ENCODE measurements at regions not wholly inside any gene's neighbourhood (a gene's known extent, or its start where the extent isn't known, plus 50 kb on each side); places are given as distances from the start of the nearest gene placed in this dataset.

GRCh38 chr6:8219352-8219943 lies 117.1 kb upstream of the EEF1E1 start:
- no peak overlapping the region for H3K27ac ChIP-seq (ENCODE audit: low read depth, low read length, severe bottlenecking)
- H3K9me3 ChIP-seq (ENCODE audit: control insufficient read depth, low read length), result no peaks in the 10 kb centered on the region
- peaks cover 9% of the 10 kb centered on the region for H3K4me1 ChIP-seq (ENCODE audit: control insufficient read depth, insufficient read depth, low read length, poor library complexity, severe bottlenecking)
- WGBS, 2 experiments (ENCODE audit: insufficient coverage in 2 of 2), result no CpG with 5 or more reads among the region's 3 CpGs
- H3K36me3 ChIP-seq (ENCODE audit: control insufficient read depth, insufficient read depth, low read length), result no peaks in the 10 kb centered on the region
- H3K4me3 ChIP-seq (ENCODE audit: extremely low read depth, insufficient read depth, low read length, poor library complexity, severe bottlenecking), result no peak overlapping the region

DNA sequence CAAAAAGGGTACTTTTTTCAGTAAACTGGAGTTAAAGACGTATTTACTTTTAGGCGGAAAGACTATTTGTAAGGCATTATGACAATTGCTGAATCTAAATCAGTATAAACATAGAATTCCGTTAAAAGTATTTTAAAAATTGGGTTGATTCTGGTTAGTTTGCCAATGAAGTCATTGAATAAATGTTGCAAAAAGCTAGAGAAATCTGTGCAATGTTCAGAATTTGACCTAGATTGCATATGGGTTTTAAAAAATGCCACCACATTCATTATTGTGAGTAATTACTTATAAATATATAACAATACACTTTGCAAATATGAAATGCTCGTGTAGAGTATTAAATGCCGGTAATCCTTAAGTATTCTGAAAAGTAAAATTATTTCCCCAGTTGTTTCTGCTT lies 116.5 kb upstream of the EEF1E1 start:
- Histone ChIP-seq H3K36me3 (ENCODE audit: control insufficient read depth, insufficient read depth, low read length) (no peaks in the 10 kb centered on the region), H3K9me3 (ENCODE audit: control insufficient read depth, low read length) (no peaks in the 10 kb centered on the region), H3K27ac (ENCODE audit: low read depth, low read length, severe bottlenecking) (no peak overlapping the region), H3K4me3 (ENCODE audit: extremely low read depth, insufficient read depth, low read length, poor library complexity, severe bottlenecking) (no peak overlapping the region), H3K4me1 (ENCODE audit: control insufficient read depth, insufficient read depth, low read length, poor library complexity, severe bottlenecking) (peaks cover 9% of the 10 kb centered on the region)
- 100% methylated on average over 2 of the region's 5 CpGs; no CpG with 5 or more reads in 1 of the 2 experiments for WGBS, 2 experiments (ENCODE audit: insufficient coverage in 2 of 2)

GRCh38 chr6:8215631-8216030 lies 113.3 kb upstream of the EEF1E1 start:
- WGBS, 2 experiments (ENCODE audit: insufficient coverage in 2 of 2), result 83 to 96% methylated on average over 4 to 6 of the region's 6 CpGs
- H3K9me3 ChIP-seq (ENCODE audit: control insufficient read depth, low read length), result no peaks in the 10 kb centered on the region
- peaks cover 9% of the 10 kb centered on the region for H3K4me1 ChIP-seq (ENCODE audit: control insufficient read depth, insufficient read depth, low read length, poor library complexity, severe bottlenecking)
- no peak overlapping the region for H3K4me3 ChIP-seq (ENCODE audit: extremely low read depth, insufficient read depth, low read length, poor library complexity, severe bottlenecking)
- no peaks in the 10 kb centered on the region for H3K36me3 ChIP-seq (ENCODE audit: control insufficient read depth, insufficient read depth, low read length)
- no peak overlapping the region for H3K27ac ChIP-seq (ENCODE audit: low read depth, low read length, severe bottlenecking)

DNA sequence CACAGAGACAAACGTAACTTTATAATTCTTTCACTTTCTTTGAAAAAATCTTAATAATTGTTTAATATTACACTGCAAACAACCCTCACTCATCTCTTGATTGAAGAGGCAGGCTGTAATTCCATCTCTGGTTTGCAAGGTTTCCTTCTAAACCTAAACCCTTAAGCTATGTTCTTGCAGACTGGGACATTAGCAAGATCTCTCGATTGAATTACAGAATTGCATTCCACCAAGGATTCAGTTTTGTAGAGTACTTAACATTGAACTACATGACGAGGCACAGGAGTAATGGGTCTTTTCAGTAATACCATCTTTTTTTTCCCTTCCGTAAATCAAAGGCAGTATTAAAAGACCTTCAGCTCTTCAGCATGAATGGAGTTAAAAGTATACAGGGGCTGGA lies 111.6 kb upstream of the EEF1E1 start:
- WGBS, 2 experiments (ENCODE audit: insufficient coverage in 2 of 2), result 83 to 100% methylated on average over 1 of the region's 4 CpGs
- no peaks in the 10 kb centered on the region for H3K9me3 ChIP-seq (ENCODE audit: control insufficient read depth, low read length)
- no peaks in the 10 kb centered on the region for H3K36me3 ChIP-seq (ENCODE audit: control insufficient read depth, insufficient read depth, low read length)
- peaks cover 8% of the 10 kb centered on the region for H3K4me1 ChIP-seq (ENCODE audit: control insufficient read depth, insufficient read depth, low read length, poor library complexity, severe bottlenecking)
- no peak overlapping the region for H3K27ac ChIP-seq (ENCODE audit: low read depth, low read length, severe bottlenecking)
- H3K4me3 ChIP-seq (ENCODE audit: extremely low read depth, insufficient read depth, low read length, poor library complexity, severe bottlenecking), result no peak overlapping the region

DNA sequence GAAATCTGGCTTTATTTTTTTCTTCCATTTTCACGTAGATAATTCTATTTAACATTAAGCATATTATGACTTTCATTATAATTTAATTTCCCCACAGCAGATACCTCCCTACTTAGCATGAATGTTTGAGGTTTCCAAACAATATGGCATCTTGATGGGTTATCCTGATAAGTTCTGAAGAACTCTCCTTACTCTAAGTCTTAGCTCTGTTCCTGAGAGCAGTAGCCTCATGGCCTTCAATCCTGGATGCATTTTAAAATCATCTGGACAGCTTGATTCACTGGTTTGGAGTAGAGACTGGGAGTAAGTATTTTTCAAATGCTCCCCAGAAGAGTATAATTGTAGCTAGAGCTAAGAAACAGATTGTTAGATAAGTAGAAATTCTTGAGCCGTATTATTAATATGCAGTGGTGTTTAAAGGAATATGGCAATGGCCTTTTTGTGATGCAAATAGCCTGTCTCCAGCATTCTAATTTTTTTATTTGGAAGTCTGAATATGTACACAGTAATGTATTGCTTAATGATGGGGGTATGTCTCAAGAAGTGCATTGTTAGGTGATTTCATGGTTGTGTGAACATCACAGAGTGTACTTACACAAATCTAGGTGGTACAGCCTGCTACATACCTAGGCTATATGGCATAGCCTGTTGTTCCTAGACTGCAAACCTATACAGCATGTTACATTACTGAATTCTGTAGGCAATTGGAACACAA lies 110.5 kb upstream of the EEF1E1 start:
- 83 to 100% methylated on average over 1 of the region's 2 CpGs for WGBS, 2 experiments (ENCODE audit: insufficient coverage in 2 of 2)
- Histone ChIP-seq H3K9me3 (ENCODE audit: control insufficient read depth, low read length) (no peaks in the 10 kb centered on the region), H3K27ac (ENCODE audit: low read depth, low read length, severe bottlenecking) (no peak overlapping the region), H3K4me3 (ENCODE audit: extremely low read depth, insufficient read depth, low read length, poor library complexity, severe bottlenecking) (no peak overlapping the region), H3K36me3 (ENCODE audit: control insufficient read depth, insufficient read depth, low read length) (no peaks in the 10 kb centered on the region), H3K4me1 (ENCODE audit: control insufficient read depth, insufficient read depth, low read length, poor library complexity, severe bottlenecking) (peaks cover 3% of the 10 kb centered on the region)

DNA sequence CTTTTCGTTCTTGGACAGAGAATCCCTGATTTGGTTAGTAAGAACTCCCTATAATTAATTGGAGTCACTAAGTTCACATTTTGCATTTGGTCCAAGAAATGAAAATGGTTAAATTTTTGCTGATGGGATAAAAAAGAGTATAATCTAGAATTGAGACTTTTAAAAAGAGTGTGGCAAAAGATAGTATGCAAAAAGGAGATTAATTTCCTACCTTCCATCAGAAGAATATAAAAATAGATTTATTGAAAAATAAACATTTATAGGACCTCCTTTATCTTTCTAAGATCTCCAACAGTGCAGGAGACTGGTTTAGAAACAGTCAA lies 105.5 kb upstream of the EEF1E1 start:
- no CpG with 5 or more reads among the region's 1 CpG for WGBS, 2 experiments (ENCODE audit: insufficient coverage in 2 of 2)
- Histone ChIP-seq H3K27ac (ENCODE audit: low read depth, low read length, severe bottlenecking) (no peak overlapping the region), H3K36me3 (ENCODE audit: control insufficient read depth, insufficient read depth, low read length) (no peaks in the 10 kb centered on the region), H3K9me3 (ENCODE audit: control insufficient read depth, low read length) (no peaks in the 10 kb centered on the region), H3K4me3 (ENCODE audit: extremely low read depth, insufficient read depth, low read length, poor library complexity, severe bottlenecking) (no peak overlapping the region), H3K4me1 (ENCODE audit: control insufficient read depth, insufficient read depth, low read length, poor library complexity, severe bottlenecking) (no peaks in the 10 kb centered on the region)

DNA sequence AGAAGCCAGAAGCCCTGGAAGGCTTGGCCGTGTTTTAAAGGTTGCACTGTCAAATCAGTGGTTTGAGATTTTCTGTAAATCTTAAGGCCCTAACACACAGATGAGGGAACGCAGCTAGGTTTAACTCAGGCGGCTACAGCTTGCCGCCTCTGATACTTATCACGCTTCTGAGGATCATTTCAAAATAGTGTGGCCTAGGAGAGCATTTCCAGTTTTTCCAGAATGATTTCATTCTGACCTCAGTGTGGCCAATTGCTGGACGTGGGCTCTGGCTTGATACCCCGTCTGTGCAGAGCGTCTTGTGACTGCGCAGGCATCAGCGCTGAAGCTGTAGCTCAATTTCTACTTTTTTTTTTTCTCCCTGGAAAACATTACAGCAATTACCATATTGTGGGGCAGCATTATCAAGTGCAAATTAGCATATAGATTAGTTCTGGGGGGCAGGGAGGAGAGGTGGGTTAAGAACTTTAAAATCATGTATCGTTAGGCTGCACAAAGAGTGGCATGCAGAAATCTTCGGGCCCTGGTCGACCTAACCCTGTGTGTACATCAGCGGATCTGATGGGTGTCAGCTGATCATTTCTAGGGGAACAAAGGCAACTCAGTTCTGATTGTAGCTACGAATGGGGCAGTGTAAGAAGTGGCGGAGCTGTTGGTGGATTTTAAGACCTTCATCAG lies 105.0 kb upstream of the EEF1E1 start:
- H3K4me1 ChIP-seq (ENCODE audit: control insufficient read depth, insufficient read depth, low read length, poor library complexity, severe bottlenecking), result no peaks in the 10 kb centered on the region
- no peaks in the 10 kb centered on the region for H3K9me3 ChIP-seq (ENCODE audit: control insufficient read depth, low read length)
- no peaks in the 10 kb centered on the region for H3K36me3 ChIP-seq (ENCODE audit: control insufficient read depth, insufficient read depth, low read length)
- no peak overlapping the region for H3K27ac ChIP-seq (ENCODE audit: low read depth, low read length, severe bottlenecking)
- no peak overlapping the region for H3K4me3 ChIP-seq (ENCODE audit: extremely low read depth, insufficient read depth, low read length, poor library complexity, severe bottlenecking)
- 89 to 93% methylated on average over 11 to 12 of the region's 16 CpGs for WGBS, 2 experiments (ENCODE audit: insufficient coverage in 2 of 2)

GRCh38 chr6:8203337-8203736 lies 101.0 kb upstream of the EEF1E1 start:
- Histone ChIP-seq H3K27ac (ENCODE audit: low read depth, low read length, severe bottlenecking) (no peak overlapping the region), H3K4me3 (ENCODE audit: extremely low read depth, insufficient read depth, low read length, poor library complexity, severe bottlenecking) (no peak overlapping the region), H3K9me3 (ENCODE audit: control insufficient read depth, low read length) (no peaks in the 10 kb centered on the region), H3K36me3 (ENCODE audit: control insufficient read depth, insufficient read depth, low read length) (no peaks in the 10 kb centered on the region), H3K4me1 (ENCODE audit: control insufficient read depth, insufficient read depth, low read length, poor library complexity, severe bottlenecking) (no peaks in the 10 kb centered on the region)
- 90% methylated on average over 2 of the region's 5 CpGs; no CpG with 5 or more reads in 1 of the 2 experiments for WGBS, 2 experiments (ENCODE audit: insufficient coverage in 2 of 2)

- H3K36me3 ChIP-seq (ENCODE audit: control insufficient read depth, insufficient read depth, low read length), result no peaks in the 10 kb centered on the region
- no peak overlapping the region for H3K27ac ChIP-seq (ENCODE audit: low read depth, low read length, severe bottlenecking)
- no peaks in the 10 kb centered on the region for H3K9me3 ChIP-seq (ENCODE audit: control insufficient read depth, low read length)
- 93 to 100% methylated on average over 1 to 3 of the region's 5 CpGs for WGBS, 2 experiments (ENCODE audit: insufficient coverage in 2 of 2)
- H3K4me1 ChIP-seq (ENCODE audit: control insufficient read depth, insufficient read depth, low read length, poor library complexity, severe bottlenecking), result no peaks in the 10 kb centered on the region
- no peak overlapping the region for H3K4me3 ChIP-seq (ENCODE audit: extremely low read depth, insufficient read depth, low read length, poor library complexity, severe bottlenecking)
Observed at GRCh38 chr6:8201679-8202078, 99.3 kb upstream of the EEF1E1 start.

GRCh38 chr6:8200255-8200654 lies 97.9 kb upstream of the EEF1E1 start:
- no peak overlapping the region for H3K27ac ChIP-seq (ENCODE audit: low read depth, low read length, severe bottlenecking)
- H3K4me1 ChIP-seq (ENCODE audit: control insufficient read depth, insufficient read depth, low read length, poor library complexity, severe bottlenecking), result no peaks in the 10 kb centered on the region
- WGBS, 2 experiments (ENCODE audit: insufficient coverage in 2 of 2), result 78 to 88% methylated on average over 2 to 3 of the region's 3 CpGs
- no peaks in the 10 kb centered on the region for H3K9me3 ChIP-seq (ENCODE audit: control insufficient read depth, low read length)
- H3K4me3 ChIP-seq (ENCODE audit: extremely low read depth, insufficient read depth, low read length, poor library complexity, severe bottlenecking), result no peak overlapping the region
- H3K36me3 ChIP-seq (ENCODE audit: control insufficient read depth, insufficient read depth, low read length), result no peaks in the 10 kb centered on the region

- H3K4me3 ChIP-seq (ENCODE audit: extremely low read depth, insufficient read depth, low read length, poor library complexity, severe bottlenecking), result no peak overlapping the region
- no peaks in the 10 kb centered on the region for H3K36me3 ChIP-seq (ENCODE audit: control insufficient read depth, insufficient read depth, low read length)
- H3K9me3 ChIP-seq (ENCODE audit: control insufficient read depth, low read length), result no peaks in the 10 kb centered on the region
- 100% methylated on average over 1 of the region's 4 CpGs; no CpG with 5 or more reads in 1 of the 2 experiments for whole genome bisulfite sequencing, 2 experiments (ENCODE audit: insufficient coverage in 2 of 2)
- H3K4me1 ChIP-seq (ENCODE audit: control insufficient read depth, insufficient read depth, low read length, poor library complexity, severe bottlenecking), result peaks cover 19% of the 10 kb centered on the region
- H3K27ac ChIP-seq (ENCODE audit: low read depth, low read length, severe bottlenecking), result no peak overlapping the region
Observed at GRCh38 chr6:8195714-8196102, 93.4 kb upstream of the EEF1E1 start.
